ENCODE measurements at regions not wholly inside any gene's neighbourhood (a gene's known extent, or its start where the extent isn't known, plus 50 kb on each side); places are given as distances from the start of the nearest gene placed in this dataset.

DNA sequence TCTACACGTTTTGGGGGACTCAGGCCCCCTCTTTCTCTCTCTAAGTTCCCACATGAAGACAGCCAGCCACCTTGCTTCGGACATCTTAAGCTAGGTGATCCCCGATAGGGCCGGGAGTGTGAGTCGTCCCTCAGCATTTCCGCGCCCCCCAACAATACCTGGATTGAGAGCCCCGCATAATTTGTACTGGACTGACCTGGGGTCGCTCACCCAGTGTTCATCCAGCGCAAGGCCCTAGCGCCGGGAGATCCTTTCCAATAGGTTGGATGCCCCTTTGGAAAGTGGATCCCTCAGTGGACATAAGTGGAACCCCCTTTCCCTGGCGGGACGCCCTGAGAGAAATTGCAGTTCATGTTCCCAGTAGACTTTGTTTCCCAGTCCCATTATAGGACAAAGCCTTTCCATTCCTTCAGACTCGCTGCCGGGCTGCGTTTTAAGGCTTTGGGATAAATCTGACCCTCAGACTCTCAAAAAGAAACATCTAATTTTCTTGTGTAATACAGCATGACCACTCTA, 77.8 kb upstream of the KCNH7 start:
- no peak overlapping the region for H3K27ac Mint-ChIP-seq
- no peaks in the 10 kb centered on the region for H3K36me3 Mint-ChIP-seq
- ChIA-PET POLR2A (no interaction called here), CTCF (no interaction called here)
- no peak for DNase-seq (ENCODE audit: low spot score)
- H3K27me3 Mint-ChIP-seq (ENCODE audit: low read depth), result no peaks in the 10 kb centered on the region
- H3K9me3 Mint-ChIP-seq, result peaks cover 13% of the 10 kb centered on the region
- H3K4me3 Mint-ChIP-seq, result no peak overlapping the region
- H3K4me1 Mint-ChIP-seq, result no peaks in the 10 kb centered on the region
- no peak for ATAC-seq
- no peak for TF ChIP-seq SMAD3 (CRISPR knock-in tag; IDR thresholded peaks at IDR 0.05; ENCODE audit: borderline replicate concordance)
- TF ChIP-seq ZNF121 (CRISPR knock-in tag; IDR thresholded peaks at IDR 0.05), result no peak

DNA sequence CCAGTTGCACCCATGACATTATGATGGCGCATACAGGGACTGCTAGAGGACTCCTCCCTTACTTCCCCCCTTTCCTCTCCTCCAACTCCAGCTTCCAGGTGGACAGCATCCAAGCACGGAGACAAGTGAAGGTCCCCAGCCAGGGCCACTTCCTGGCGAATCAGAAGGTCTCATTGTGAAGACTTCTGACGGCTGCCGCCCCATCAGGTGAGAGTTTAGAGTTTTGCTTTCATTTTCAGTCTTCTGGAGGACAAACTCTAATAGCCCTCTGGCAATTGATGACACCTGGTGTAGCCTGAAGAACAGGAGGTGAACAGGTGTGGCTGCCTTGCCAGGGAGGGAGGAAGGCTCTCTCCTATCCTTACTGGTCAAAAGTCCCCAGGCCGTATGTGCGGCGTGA, 77.3 kb upstream of the KCNH7 start:
- POLR2A ChIA-PET, result no interaction called here
- no peak for DNase-seq (ENCODE audit: low spot score)
- Mint-ChIP-seq H3K4me1 (no peaks in the 10 kb centered on the region), H3K27ac (no peak overlapping the region), H3K27me3 (ENCODE audit: low read depth) (no peaks in the 10 kb centered on the region), H3K9me3 (peaks cover 13% of the 10 kb centered on the region), H3K4me3 (no peak overlapping the region), H3K36me3 (no peaks in the 10 kb centered on the region)
- CTCF ChIA-PET, result no interaction called here
- ATAC-seq, result no peak
- TF ChIP-seq ZNF671 (CRISPR knock-in tag; IDR thresholded peaks at IDR 0.05), result no peak
- TF ChIP-seq NR2C2 (CRISPR knock-in tag; IDR thresholded peaks at IDR 0.05), result no peak
- no peak for TF ChIP-seq EMX1 (CRISPR knock-in tag; IDR thresholded peaks at IDR 0.05)
- no peak for TF ChIP-seq NFYB (CRISPR knock-in tag; conservative IDR thresholded peaks at IDR 0.05; ENCODE audit: low read depth)

DNA sequence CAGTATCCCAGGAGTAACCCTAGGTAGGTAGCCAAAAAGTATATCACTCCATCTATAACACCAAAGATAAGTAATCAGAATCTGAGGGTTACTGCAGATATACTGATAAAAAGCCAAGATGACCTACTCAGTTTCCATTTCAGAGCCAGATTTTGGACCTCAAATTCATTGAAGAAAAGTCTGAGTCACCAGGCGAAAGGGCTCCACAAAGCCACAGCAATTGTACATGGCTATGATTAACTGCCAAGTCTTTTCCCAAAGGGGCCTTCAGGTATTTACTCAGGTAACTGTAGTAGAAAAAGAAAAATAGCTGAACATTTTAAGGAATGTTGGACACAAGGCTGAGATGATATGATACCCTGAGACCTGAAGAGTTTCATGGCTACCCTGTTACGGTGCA, 75.6 kb upstream of the KCNH7 start:
- ChIA-PET CTCF (no interaction called here), POLR2A (no interaction called here)
- H3K36me3 Mint-ChIP-seq, result no peaks in the 10 kb centered on the region
- no peak overlapping the region for H3K4me3 Mint-ChIP-seq
- peaks cover 13% of the 10 kb centered on the region for H3K9me3 Mint-ChIP-seq
- no peaks in the 10 kb centered on the region for H3K4me1 Mint-ChIP-seq
- no peaks in the 10 kb centered on the region for H3K27me3 Mint-ChIP-seq (ENCODE audit: low read depth)
- H3K27ac Mint-ChIP-seq, result no peak overlapping the region
- DNase-seq (ENCODE audit: low spot score), result no peak
- no peak for ATAC-seq
- TF ChIP-seq NFYB (CRISPR knock-in tag; conservative IDR thresholded peaks at IDR 0.05; ENCODE audit: low read depth) (no peak), MYBL2 (CRISPR knock-in tag; IDR thresholded peaks at IDR 0.05) (no peak), ZNF138 (CRISPR knock-in tag; conservative IDR thresholded peaks at IDR 0.05) (no peak), ZNF671 (CRISPR knock-in tag; IDR thresholded peaks at IDR 0.05) (no peak), CBFB (CRISPR knock-in tag; IDR thresholded peaks at IDR 0.05; ENCODE audit: low read depth) (no peak), ZNF317 (CRISPR knock-in tag; IDR thresholded peaks at IDR 0.05; ENCODE audit: borderline replicate concordance, low read depth) (no peak), ESRRA (CRISPR knock-in tag; IDR thresholded peaks at IDR 0.05; ENCODE audit: borderline replicate concordance) (no peak), NFATC4 (CRISPR knock-in tag; IDR thresholded peaks at IDR 0.05) (no peak), RORB (CRISPR knock-in tag; IDR thresholded peaks at IDR 0.05) (no peak)
- TF ChIP-seq, protein P1, sequence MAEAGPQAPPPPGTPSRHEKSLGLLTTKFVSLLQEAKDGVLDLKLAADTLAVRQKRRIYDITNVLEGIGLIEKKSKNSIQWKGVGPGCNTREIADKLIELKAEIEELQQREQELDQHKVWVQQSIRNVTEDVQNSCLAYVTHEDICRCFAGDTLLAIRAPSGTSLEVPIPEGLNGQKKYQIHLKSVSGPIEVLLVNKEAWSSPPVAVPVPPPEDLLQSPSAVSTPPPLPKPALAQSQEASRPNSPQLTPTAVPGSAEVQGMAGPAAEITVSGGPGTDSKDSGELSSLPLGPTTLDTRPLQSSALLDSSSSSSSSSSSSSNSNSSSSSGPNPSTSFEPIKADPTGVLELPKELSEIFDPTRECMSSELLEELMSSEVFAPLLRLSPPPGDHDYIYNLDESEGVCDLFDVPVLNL (CRISPR knock-in tag; IDR thresholded peaks at IDR 0.05; ENCODE audit: borderline replicate concordance, low read depth), result no peak
- TF ChIP-seq, protein P2, sequence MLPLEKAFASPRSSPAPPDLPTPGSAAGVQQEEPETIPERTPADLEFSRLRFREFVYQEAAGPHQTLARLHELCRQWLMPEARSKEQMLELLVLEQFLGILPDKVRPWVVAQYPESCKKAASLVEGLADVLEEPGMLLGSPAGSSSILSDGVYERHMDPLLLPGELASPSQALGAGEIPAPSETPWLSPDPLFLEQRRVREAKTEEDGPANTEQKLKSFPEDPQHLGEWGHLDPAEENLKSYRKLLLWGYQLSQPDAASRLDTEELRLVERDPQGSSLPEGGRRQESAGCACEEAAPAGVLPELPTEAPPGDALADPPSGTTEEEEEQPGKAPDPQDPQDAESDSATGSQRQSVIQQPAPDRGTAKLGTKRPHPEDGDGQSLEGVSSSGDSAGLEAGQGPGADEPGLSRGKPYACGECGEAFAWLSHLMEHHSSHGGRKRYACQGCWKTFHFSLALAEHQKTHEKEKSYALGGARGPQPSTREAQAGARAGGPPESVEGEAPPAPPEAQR (CRISPR knock-in tag; IDR thresholded peaks at IDR 0.05), result no peak
- TF ChIP-seq, protein P3, sequence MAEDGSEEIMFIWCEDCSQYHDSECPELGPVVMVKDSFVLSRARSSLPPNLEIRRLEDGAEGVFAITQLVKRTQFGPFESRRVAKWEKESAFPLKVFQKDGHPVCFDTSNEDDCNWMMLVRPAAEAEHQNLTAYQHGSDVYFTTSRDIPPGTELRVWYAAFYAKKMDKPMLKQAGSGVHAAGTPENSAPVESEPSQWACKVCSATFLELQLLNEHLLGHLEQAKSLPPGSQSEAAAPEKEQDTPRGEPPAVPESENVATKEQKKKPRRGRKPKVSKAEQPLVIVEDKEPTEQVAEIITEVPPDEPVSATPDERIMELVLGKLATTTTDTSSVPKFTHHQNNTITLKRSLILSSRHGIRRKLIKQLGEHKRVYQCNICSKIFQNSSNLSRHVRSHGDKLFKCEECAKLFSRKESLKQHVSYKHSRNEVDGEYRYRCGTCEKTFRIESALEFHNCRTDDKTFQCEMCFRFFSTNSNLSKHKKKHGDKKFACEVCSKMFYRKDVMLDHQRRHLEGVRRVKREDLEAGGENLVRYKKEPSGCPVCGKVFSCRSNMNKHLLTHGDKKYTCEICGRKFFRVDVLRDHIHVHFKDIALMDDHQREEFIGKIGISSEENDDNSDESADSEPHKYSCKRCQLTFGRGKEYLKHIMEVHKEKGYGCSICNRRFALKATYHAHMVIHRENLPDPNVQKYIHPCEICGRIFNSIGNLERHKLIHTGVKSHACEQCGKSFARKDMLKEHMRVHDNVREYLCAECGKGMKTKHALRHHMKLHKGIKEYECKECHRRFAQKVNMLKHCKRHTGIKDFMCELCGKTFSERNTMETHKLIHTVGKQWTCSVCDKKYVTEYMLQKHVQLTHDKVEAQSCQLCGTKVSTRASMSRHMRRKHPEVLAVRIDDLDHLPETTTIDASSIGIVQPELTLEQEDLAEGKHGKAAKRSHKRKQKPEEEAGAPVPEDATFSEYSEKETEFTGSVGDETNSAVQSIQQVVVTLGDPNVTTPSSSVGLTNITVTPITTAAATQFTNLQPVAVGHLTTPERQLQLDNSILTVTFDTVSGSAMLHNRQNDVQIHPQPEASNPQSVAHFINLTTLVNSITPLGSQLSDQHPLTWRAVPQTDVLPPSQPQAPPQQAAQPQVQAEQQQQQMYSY (CRISPR knock-in tag; IDR thresholded peaks at IDR 0.05), result no peak
- TF ChIP-seq, protein P4, sequence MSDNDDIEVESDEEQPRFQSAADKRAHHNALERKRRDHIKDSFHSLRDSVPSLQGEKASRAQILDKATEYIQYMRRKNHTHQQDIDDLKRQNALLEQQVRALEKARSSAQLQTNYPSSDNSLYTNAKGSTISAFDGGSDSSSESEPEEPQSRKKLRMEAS (CRISPR knock-in tag; IDR thresholded peaks at IDR 0.05), result no peak
- TF ChIP-seq, protein P5, sequence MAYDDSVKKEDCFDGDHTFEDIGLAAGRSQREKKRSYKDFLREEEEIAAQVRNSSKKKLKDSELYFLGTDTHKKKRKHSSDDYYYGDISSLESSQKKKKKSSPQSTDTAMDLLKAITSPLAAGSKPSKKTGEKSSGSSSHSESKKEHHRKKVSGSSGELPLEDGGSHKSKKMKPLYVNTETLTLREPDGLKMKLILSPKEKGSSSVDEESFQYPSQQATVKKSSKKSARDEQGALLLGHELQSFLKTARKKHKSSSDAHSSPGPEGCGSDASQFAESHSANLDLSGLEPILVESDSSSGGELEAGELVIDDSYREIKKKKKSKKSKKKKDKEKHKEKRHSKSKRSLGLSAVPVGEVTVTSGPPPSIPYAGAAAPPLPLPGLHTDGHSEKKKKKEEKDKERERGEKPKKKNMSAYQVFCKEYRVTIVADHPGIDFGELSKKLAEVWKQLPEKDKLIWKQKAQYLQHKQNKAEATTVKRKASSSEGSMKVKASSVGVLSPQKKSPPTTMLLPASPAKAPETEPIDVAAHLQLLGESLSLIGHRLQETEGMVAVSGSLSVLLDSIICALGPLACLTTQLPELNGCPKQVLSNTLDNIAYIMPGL (CRISPR knock-in tag; IDR thresholded peaks at IDR 0.05), result no peak
- TF ChIP-seq, protein P6, sequence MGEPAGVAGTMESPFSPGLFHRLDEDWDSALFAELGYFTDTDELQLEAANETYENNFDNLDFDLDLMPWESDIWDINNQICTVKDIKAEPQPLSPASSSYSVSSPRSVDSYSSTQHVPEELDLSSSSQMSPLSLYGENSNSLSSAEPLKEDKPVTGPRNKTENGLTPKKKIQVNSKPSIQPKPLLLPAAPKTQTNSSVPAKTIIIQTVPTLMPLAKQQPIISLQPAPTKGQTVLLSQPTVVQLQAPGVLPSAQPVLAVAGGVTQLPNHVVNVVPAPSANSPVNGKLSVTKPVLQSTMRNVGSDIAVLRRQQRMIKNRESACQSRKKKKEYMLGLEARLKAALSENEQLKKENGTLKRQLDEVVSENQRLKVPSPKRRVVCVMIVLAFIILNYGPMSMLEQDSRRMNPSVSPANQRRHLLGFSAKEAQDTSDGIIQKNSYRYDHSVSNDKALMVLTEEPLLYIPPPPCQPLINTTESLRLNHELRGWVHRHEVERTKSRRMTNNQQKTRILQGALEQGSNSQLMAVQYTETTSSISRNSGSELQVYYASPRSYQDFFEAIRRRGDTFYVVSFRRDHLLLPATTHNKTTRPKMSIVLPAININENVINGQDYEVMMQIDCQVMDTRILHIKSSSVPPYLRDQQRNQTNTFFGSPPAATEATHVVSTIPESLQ (CRISPR knock-in tag; IDR thresholded peaks at IDR 0.05), result no peak

Data from WTC11 (cell line).